BJ (cell line): ENCODE measurements at regions not wholly inside any gene's neighbourhood (a gene's known extent, or its start where the extent isn't known, plus 50 kb on each side); places are given as distances from the start of the nearest gene placed in this dataset.
"Not testable (repeated sequence)": the region's sequence is repeated elsewhere in the genome, so short reads cannot be mapped to it uniquely, and the experiment has no call there.

Experiments
- CTCF ChIA-PET: fragments of 350-600 bp; formaldehyde crosslinking; extraction: SDS; loops from one replicate; lab custom pipeline; 2021; ENCODE audit warnings: antibody characterized with exemption, inconsistent platforms; lab: Yijun Ruan, JAX
- POLR2A ChIA-PET: fragments of 300-600 bp; sonication (Branson Sonifier 250); formaldehyde crosslinking; extraction: SDS; loops from one replicate; lab custom pipeline; 2021; ENCODE audit warnings: antibody characterized with exemption; lab: Charles Lee
- DNase-seq: peaks from one replicate; pipeline ENCODE4 v3.0.0-alpha.2; 2011; ENCODE audit warnings: low read depth
- H3K27me3 ChIP-seq: 2 replicates; pipeline ENCODE4 v1.6.0; 2011; ENCODE audit warnings: low read length; ENCODE audit not compliant: control insufficient read depth, insufficient read depth
- H3K36me3 ChIP-seq: 2 replicates; pipeline ENCODE4 v1.5.1; 2011; ENCODE audit warnings: low read length; ENCODE audit not compliant: control insufficient read depth, insufficient read depth
- H3K4me3 ChIP-seq: 2 replicates; pipeline ENCODE4 v1.5.1; 2011; ENCODE audit warnings: low read depth, mild to moderate bottlenecking, control low read depth, low read length
- TF ChIP-seq, protein P1 (sequence below): IDR thresholded peaks from 2 replicates; pipeline ENCODE4 v1.5.1; 2011; ENCODE audit warnings: low read depth, mild to moderate bottlenecking, control low read depth, inconsistent platforms, low read length, moderate library complexity; ENCODE audit not compliant: insufficient read depth

DNA sequence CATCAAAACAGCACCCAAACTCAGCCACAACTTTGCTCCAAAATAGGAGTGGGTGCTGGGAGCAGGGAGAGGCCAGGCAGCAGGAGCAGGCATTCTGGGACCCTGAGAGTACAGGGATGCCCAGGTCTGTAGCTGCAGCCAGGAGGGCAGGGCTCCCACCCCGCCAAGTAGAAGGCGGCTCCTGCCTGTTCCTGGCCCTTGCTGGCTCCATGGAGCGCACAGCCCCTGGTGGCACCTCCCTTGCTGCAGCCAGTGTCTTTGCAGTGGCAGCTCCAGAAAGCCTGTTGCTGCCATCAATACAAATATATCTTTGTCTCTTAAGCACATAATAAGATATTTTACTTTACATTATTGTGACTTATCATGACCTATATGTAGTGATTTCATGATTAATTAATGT, 1096.5 kb downstream of the FSCB start:
- DNase-seq: no peak
- Histone ChIP-seq H3K36me3 (no peaks in the 10 kb centered on the region), H3K27me3 (no peaks in the 10 kb centered on the region), H3K4me3 (no peak overlapping the region)
- TF ChIP-seq, protein P1, sequence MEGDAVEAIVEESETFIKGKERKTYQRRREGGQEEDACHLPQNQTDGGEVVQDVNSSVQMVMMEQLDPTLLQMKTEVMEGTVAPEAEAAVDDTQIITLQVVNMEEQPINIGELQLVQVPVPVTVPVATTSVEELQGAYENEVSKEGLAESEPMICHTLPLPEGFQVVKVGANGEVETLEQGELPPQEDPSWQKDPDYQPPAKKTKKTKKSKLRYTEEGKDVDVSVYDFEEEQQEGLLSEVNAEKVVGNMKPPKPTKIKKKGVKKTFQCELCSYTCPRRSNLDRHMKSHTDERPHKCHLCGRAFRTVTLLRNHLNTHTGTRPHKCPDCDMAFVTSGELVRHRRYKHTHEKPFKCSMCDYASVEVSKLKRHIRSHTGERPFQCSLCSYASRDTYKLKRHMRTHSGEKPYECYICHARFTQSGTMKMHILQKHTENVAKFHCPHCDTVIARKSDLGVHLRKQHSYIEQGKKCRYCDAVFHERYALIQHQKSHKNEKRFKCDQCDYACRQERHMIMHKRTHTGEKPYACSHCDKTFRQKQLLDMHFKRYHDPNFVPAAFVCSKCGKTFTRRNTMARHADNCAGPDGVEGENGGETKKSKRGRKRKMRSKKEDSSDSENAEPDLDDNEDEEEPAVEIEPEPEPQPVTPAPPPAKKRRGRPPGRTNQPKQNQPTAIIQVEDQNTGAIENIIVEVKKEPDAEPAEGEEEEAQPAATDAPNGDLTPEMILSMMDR: no peak
- POLR2A ChIA-PET: no interaction called here
- CTCF ChIA-PET: no interaction called here

GRCh38 chr14:43408472-43408871, 1098.6 kb downstream of the FSCB start:
- no peak for DNase-seq
- Histone ChIP-seq H3K27me3 (no peaks in the 10 kb centered on the region), H3K4me3 (no peak overlapping the region), H3K36me3 (no peaks in the 10 kb centered on the region)
- CTCF ChIA-PET: no interaction called here
- POLR2A ChIA-PET: no interaction called here
- TF ChIP-seq, protein P1: no peak

DNA sequence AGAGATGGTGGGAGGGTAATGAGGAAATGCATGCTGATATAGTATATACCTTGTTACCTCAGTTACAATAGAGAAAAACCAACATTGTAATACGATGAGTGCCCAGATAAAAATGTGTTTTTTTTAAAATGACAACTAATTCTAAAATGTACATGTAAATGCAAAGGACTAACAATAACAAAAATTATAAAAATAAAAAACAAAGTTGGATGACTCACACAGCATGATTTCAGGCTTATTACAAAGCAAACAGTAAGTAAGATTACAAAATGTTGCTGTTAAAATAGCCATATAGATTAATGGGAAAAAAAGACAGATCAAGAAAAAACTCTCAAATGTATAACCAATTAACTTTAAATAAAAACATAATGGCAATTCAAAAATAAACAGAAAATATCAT, 1099.4 kb downstream of the FSCB start:
- no peaks in the 10 kb centered on the region for H3K27me3 ChIP-seq
- ChIA-PET CTCF (no interaction called here), POLR2A (no interaction called here)
- no peak overlapping the region for H3K4me3 ChIP-seq
- TF ChIP-seq, protein P1: no peak
- no peak for DNase-seq
- no peaks in the 10 kb centered on the region for H3K36me3 ChIP-seq

DNA sequence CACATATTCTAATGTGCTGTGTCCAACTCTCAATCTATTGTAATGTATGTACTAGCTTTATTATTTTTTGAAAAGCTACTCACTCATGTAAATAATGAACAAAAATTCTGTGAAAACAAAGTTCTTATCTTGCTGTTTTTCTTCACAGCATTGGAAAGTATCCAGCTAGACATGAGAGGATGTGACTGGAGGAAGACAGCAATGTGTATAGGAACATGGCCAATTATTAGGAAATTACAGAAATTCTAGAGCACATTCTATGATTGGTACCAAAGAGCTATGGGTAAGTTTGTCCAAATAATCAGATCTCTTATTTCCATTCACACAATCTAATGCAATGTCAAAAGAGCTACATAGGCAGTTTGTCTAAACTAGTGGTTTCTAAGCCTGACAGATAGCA, 1100.2 kb downstream of the FSCB start:
- Histone ChIP-seq H3K4me3 (no peak overlapping the region), H3K27me3 (no peaks in the 10 kb centered on the region), H3K36me3 (no peaks in the 10 kb centered on the region)
- ChIA-PET POLR2A (no interaction called here), CTCF (no interaction called here)
- TF ChIP-seq, protein P1: no peak
- DNase-seq: no peak

GRCh38 chr14:43399289-43399688, 1107.8 kb downstream of the FSCB start:
- ChIA-PET POLR2A (no interaction called here), CTCF (no interaction called here)
- no peak overlapping the region for H3K4me3 ChIP-seq
- H3K27me3 ChIP-seq: no peaks in the 10 kb centered on the region
- no peak for DNase-seq
- H3K36me3 ChIP-seq: no peaks in the 10 kb centered on the region
- TF ChIP-seq, protein P1: no peak

- H3K4me3 ChIP-seq, CTCF ChIA-PET, DNase-seq, H3K27me3 ChIP-seq, H3K36me3 ChIP-seq, POLR2A ChIA-PET: not testable (repeated sequence)
Observed at GRCh38 chr14:43370565-43370896, 1136.6 kb downstream of the FSCB start.
